ENCODE measurements at regions not wholly inside any gene's neighbourhood (a gene's known extent, or its start where the extent isn't known, plus 50 kb on each side); places are given as distances from the start of the nearest gene placed in this dataset.

- Mint-ChIP-seq H3K4me1 (ENCODE audit: unreplicated experiment) (no peaks in the 10 kb centered on the region), H3K9me3 (ENCODE audit: unreplicated experiment) (peaks cover 43% of the 10 kb centered on the region), H3K27me3 (ENCODE audit: unreplicated experiment) (peaks cover 3% of the 10 kb centered on the region), H3K4me3 (ENCODE audit: unreplicated experiment) (no peak overlapping the region), H3K36me3 (ENCODE audit: low read depth, unreplicated experiment) (peaks cover 4% of the 10 kb centered on the region), H3K27ac (ENCODE audit: unreplicated experiment) (no peak overlapping the region)
- DNase-seq (ENCODE audit: low spot score), result no peak
- no peak for TF ChIP-seq CTCF (IDR thresholded peaks at IDR 0.05; ENCODE audit: unreplicated experiment)
Measured at GRCh38 chr3:1632128-1632527, 466.5 kb upstream of the CNTN4 start.

DNA sequence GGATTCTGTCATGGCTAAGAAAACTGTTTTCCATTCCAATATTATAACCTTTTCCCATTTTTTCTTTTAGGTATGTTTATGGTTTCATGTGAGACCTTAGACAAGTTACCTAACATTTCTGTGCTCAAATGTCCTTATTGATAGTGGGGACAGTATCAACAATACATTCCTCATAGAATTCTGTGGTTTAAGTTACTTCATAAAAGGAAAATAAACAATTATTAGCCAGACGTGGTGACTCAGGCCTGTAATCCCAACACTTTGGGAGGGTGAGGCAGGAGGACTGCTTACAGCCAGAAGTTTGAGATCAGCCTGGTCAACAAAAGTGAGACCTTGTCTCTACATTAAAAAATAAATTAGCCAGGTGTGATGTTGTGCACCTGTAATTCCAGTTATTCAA is 436.8 kb upstream of the CNTN4 start:
- Mint-ChIP-seq H3K36me3 (ENCODE audit: low read depth, unreplicated experiment) (no peaks in the 10 kb centered on the region), H3K4me3 (ENCODE audit: unreplicated experiment) (no peak overlapping the region), H3K27me3 (ENCODE audit: unreplicated experiment) (peaks cover 3% of the 10 kb centered on the region), H3K4me1 (ENCODE audit: unreplicated experiment) (no peaks in the 10 kb centered on the region), H3K9me3 (ENCODE audit: unreplicated experiment) (peaks cover 7% of the 10 kb centered on the region), H3K27ac (ENCODE audit: unreplicated experiment) (no peak overlapping the region)
- TF ChIP-seq CTCF (IDR thresholded peaks at IDR 0.05; ENCODE audit: unreplicated experiment), result no peak
- DNase-seq (ENCODE audit: low spot score), result no peak

DNA sequence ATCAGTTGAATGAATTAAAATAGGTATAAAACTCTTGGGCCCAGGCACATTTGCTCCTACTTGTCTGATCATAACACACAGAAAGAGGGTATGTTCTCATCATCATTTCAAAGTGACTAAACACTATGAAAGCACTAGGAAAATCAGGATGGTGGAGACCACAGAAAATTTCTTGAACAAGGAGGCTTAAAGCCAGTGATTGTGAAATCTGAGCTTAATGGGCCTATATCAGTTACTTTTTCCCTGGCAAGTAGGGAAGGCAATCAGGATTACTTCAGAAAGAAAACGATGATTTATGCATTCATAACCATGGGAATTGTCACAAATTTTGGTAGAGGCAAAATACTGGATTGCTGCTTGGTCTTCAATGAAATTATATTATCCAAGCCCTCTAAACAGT is 434.4 kb upstream of the CNTN4 start:
- H3K9me3 Mint-ChIP-seq (ENCODE audit: unreplicated experiment), result peaks cover 7% of the 10 kb centered on the region
- H3K27ac Mint-ChIP-seq (ENCODE audit: unreplicated experiment), result no peak overlapping the region
- H3K4me1 Mint-ChIP-seq (ENCODE audit: unreplicated experiment), result no peaks in the 10 kb centered on the region
- peaks cover 3% of the 10 kb centered on the region for H3K27me3 Mint-ChIP-seq (ENCODE audit: unreplicated experiment)
- H3K36me3 Mint-ChIP-seq (ENCODE audit: low read depth, unreplicated experiment), result no peaks in the 10 kb centered on the region
- DNase-seq (ENCODE audit: low spot score), result no peak
- no peak overlapping the region for H3K4me3 Mint-ChIP-seq (ENCODE audit: unreplicated experiment)
- no peak for TF ChIP-seq CTCF (IDR thresholded peaks at IDR 0.05; ENCODE audit: unreplicated experiment)

GRCh38 chr3:1666865-1667264 is 431.8 kb upstream of the CNTN4 start:
- TF ChIP-seq CTCF (IDR thresholded peaks at IDR 0.05; ENCODE audit: unreplicated experiment), result no peak
- H3K9me3 Mint-ChIP-seq (ENCODE audit: unreplicated experiment), result peaks cover 7% of the 10 kb centered on the region
- H3K36me3 Mint-ChIP-seq (ENCODE audit: low read depth, unreplicated experiment), result no peaks in the 10 kb centered on the region

GRCh38 chr3:1677576-1678156 is 421.0 kb upstream of the CNTN4 start:
- peaks cover 3% of the 10 kb centered on the region for H3K36me3 Mint-ChIP-seq (ENCODE audit: low read depth, unreplicated experiment)
- no peak for TF ChIP-seq CTCF (IDR thresholded peaks at IDR 0.05; ENCODE audit: unreplicated experiment)
- H3K27me3 Mint-ChIP-seq (ENCODE audit: unreplicated experiment), result no peaks in the 10 kb centered on the region
- H3K27ac Mint-ChIP-seq (ENCODE audit: unreplicated experiment), result no peak overlapping the region
- H3K9me3 Mint-ChIP-seq (ENCODE audit: unreplicated experiment), result peaks cover 24% of the 10 kb centered on the region
- no peaks in the 10 kb centered on the region for H3K4me1 Mint-ChIP-seq (ENCODE audit: unreplicated experiment)
- H3K4me3 Mint-ChIP-seq (ENCODE audit: unreplicated experiment), result no peak overlapping the region
- no peak for DNase-seq (ENCODE audit: low spot score)

More at GRCh38 chr3:1666865-1667264, 431.8 kb upstream of the CNTN4 start:
- no peak overlapping the region for H3K4me3 Mint-ChIP-seq (ENCODE audit: unreplicated experiment)
- no peaks in the 10 kb centered on the region for H3K27me3 Mint-ChIP-seq (ENCODE audit: unreplicated experiment)
- no peak overlapping the region for H3K27ac Mint-ChIP-seq (ENCODE audit: unreplicated experiment)
- no peak for DNase-seq (ENCODE audit: low spot score)
- H3K4me1 Mint-ChIP-seq (ENCODE audit: unreplicated experiment), result no peaks in the 10 kb centered on the region

Data from endothelial cell (in vitro differentiated cells).